ENCODE measurements at regions not wholly inside any gene's neighbourhood (a gene's known extent, or its start where the extent isn't known, plus 50 kb on each side); places are given as distances from the start of the nearest gene placed in this dataset.

- TF ChIP-seq EZH2 (IDR thresholded peaks at IDR 0.05; ENCODE audit: borderline replicate concordance, low read length), result no peak
- no peak for TF ChIP-seq CTCF (IDR thresholded peaks at IDR 0.05; ENCODE audit: low read length)
Measured at GRCh38 chr1:221148660-221149059, 269.4 kb downstream of the HLX start.
